ENCODE measurements at regions not wholly inside any gene's neighbourhood (a gene's known extent, or its start where the extent isn't known, plus 50 kb on each side); places are given as distances from the start of the nearest gene placed in this dataset.

DNA sequence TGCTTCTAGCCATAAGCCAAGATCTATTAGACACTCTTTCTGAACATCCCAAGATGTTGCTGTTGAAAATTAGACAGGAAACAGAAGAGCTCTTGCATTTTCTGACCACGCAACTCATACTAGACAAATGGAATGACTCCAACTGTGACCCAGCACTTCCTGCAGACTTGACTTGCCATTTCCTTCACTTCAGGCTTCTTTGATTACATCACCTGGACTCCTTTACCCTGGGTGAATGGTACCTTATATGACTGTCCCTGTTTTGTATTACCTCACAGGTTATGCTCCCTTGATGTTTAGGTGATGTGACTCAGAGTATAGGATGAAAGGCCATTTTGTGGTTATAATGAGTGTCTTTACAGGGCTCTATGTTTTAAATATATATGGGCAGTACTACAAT, 236.1 kb downstream of the BMP2 start:
- TF ChIP-seq ZC3H11A (IDR thresholded peaks at IDR 0.05): no peak
- no peak for TF ChIP-seq POLR2A (IDR thresholded peaks at IDR 0.05; ENCODE audit: low read length)
- no peak for TF ChIP-seq RAD21 (conservative IDR thresholded peaks at IDR 0.05 in 1 of 2, IDR thresholded peaks at IDR 0.05 in 1 of 2)
- TF ChIP-seq, protein P1, sequence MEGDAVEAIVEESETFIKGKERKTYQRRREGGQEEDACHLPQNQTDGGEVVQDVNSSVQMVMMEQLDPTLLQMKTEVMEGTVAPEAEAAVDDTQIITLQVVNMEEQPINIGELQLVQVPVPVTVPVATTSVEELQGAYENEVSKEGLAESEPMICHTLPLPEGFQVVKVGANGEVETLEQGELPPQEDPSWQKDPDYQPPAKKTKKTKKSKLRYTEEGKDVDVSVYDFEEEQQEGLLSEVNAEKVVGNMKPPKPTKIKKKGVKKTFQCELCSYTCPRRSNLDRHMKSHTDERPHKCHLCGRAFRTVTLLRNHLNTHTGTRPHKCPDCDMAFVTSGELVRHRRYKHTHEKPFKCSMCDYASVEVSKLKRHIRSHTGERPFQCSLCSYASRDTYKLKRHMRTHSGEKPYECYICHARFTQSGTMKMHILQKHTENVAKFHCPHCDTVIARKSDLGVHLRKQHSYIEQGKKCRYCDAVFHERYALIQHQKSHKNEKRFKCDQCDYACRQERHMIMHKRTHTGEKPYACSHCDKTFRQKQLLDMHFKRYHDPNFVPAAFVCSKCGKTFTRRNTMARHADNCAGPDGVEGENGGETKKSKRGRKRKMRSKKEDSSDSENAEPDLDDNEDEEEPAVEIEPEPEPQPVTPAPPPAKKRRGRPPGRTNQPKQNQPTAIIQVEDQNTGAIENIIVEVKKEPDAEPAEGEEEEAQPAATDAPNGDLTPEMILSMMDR (IDR thresholded peaks at IDR 0.05): no peak
- no peak for TF ChIP-seq BHLHE40 (IDR thresholded peaks at IDR 0.05; ENCODE audit: low read depth, low read length)
- no peak for TF ChIP-seq CEBPB (IDR thresholded peaks at IDR 0.05)
- TF ChIP-seq, protein P2, sequence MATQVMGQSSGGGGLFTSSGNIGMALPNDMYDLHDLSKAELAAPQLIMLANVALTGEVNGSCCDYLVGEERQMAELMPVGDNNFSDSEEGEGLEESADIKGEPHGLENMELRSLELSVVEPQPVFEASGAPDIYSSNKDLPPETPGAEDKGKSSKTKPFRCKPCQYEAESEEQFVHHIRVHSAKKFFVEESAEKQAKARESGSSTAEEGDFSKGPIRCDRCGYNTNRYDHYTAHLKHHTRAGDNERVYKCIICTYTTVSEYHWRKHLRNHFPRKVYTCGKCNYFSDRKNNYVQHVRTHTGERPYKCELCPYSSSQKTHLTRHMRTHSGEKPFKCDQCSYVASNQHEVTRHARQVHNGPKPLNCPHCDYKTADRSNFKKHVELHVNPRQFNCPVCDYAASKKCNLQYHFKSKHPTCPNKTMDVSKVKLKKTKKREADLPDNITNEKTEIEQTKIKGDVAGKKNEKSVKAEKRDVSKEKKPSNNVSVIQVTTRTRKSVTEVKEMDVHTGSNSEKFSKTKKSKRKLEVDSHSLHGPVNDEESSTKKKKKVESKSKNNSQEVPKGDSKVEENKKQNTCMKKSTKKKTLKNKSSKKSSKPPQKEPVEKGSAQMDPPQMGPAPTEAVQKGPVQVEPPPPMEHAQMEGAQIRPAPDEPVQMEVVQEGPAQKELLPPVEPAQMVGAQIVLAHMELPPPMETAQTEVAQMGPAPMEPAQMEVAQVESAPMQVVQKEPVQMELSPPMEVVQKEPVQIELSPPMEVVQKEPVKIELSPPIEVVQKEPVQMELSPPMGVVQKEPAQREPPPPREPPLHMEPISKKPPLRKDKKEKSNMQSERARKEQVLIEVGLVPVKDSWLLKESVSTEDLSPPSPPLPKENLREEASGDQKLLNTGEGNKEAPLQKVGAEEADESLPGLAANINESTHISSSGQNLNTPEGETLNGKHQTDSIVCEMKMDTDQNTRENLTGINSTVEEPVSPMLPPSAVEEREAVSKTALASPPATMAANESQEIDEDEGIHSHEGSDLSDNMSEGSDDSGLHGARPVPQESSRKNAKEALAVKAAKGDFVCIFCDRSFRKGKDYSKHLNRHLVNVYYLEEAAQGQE (IDR thresholded peaks at IDR 0.05): no peak
- no peak for TF ChIP-seq TFCP2L1 (CRISPR knock-in tag; IDR thresholded peaks at IDR 0.05)
- no peak for TF ChIP-seq SMC3 (IDR thresholded peaks at IDR 0.05)

Measured in A549 (cell line).